Neural progenitor cell (in vitro differentiated cells): ENCODE measurements at regions not wholly inside any gene's neighbourhood (a gene's known extent, or its start where the extent isn't known, plus 50 kb on each side); places are given as distances from the start of the nearest gene placed in this dataset.

Experiments
- CTCF ChIP-seq: fragments of 200-600 bp; sonication (generic); IDR thresholded peaks from 2 replicates; pipeline ENCODE4 v1.5.1; 2017; ENCODE audit warnings: antibody characterized with exemption, mild to moderate bottlenecking
- EZH2phosphoT487 ChIP-seq: fragments of 200-600 bp; sonication (generic); IDR thresholded peaks from 2 replicates; pipeline ENCODE4 v1.6.1; 2017; ENCODE audit warnings: antibody characterized with exemption

- TF ChIP-seq EZH2phosphoT487 (no peak), CTCF (no peak)
These were observed 384.3 kb upstream of the PSMD7 start for GRCh38 chr16:73912281-73912680.
